ENCODE measurements at regions not wholly inside any gene's neighbourhood (a gene's known extent, or its start where the extent isn't known, plus 50 kb on each side); places are given as distances from the start of the nearest gene placed in this dataset.
A peak's percentile ranks its signal among the peaks of the same experiment; 100 is the strongest.

DNA sequence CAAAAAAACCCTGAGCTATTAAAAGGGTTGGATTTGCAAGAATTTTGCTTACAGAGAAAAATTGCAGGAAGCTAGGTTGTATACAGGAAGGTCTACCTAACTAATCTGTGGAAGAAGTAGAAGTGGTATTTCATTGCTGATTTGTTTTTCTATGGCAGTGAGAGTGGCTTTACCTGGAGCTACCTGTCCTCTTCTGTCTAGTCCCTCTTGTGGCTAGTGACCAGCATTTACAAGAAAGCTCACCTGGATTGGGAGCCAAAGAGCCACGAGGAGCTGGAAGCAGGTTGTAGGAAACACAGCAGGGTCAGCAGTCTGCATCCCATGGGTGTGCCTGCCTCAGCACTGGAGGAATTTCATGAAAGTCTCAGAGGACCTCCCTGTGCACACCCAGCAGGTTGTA is 120.3 kb upstream of the RALGAPA2 start:
- H3K27ac ChIP-seq: no peak overlapping the region
- TF ChIP-seq ZFX (IDR thresholded peaks at IDR 0.05; ENCODE audit: borderline replicate concordance): no peak
- TF ChIP-seq, protein P1, sequence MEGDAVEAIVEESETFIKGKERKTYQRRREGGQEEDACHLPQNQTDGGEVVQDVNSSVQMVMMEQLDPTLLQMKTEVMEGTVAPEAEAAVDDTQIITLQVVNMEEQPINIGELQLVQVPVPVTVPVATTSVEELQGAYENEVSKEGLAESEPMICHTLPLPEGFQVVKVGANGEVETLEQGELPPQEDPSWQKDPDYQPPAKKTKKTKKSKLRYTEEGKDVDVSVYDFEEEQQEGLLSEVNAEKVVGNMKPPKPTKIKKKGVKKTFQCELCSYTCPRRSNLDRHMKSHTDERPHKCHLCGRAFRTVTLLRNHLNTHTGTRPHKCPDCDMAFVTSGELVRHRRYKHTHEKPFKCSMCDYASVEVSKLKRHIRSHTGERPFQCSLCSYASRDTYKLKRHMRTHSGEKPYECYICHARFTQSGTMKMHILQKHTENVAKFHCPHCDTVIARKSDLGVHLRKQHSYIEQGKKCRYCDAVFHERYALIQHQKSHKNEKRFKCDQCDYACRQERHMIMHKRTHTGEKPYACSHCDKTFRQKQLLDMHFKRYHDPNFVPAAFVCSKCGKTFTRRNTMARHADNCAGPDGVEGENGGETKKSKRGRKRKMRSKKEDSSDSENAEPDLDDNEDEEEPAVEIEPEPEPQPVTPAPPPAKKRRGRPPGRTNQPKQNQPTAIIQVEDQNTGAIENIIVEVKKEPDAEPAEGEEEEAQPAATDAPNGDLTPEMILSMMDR (IDR thresholded peaks at IDR 0.05): no peak

DNA sequence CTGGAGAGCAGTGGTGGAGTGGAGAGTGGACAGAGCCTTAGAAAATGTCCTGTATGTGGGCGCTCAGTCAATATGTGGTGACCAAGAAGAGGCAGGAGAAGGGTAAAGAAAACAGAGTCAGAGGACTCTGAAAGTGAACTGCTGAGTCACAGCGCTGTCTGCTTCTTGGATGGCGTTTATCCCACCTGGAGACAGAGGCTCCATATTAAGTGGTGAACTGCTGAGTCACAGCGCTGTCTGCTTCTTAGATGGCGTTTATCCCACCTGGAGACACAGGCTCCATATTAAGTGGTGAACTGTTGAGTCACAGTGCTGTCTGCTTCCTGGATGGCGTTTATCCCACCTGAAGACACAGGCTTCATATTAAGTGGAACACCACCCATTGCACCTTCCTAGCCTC is 119.3 kb upstream of the RALGAPA2 start:
- TF ChIP-seq, protein P1 (IDR thresholded peaks at IDR 0.05): no peak
- no peak for TF ChIP-seq ZFX (IDR thresholded peaks at IDR 0.05; ENCODE audit: borderline replicate concordance)
- H3K27ac ChIP-seq: no peak overlapping the region

DNA sequence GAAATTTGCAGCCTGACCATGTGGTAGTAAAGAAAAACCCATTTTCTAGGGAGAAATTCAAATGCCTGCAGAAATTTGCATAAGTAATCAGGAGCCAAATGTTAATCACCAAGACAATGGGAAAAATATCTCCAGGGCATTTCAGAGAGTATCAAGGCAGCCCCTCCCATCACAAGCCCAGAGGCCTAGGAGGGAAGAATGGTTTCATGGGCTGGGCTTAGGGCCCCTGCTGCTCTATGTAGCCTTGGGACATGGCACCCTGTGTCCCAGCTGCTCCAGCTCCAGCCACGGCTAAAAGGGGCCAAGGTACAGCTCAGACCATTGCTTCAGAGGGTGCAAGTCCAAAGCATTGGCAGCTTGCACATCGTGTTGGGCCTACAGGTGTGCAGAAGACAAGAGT is 117.2 kb upstream of the RALGAPA2 start:
- no peak overlapping the region for H3K27ac ChIP-seq
- TF ChIP-seq ZFX (IDR thresholded peaks at IDR 0.05; ENCODE audit: borderline replicate concordance): no peak
- TF ChIP-seq, protein P1 (IDR thresholded peaks at IDR 0.05): no peak

DNA sequence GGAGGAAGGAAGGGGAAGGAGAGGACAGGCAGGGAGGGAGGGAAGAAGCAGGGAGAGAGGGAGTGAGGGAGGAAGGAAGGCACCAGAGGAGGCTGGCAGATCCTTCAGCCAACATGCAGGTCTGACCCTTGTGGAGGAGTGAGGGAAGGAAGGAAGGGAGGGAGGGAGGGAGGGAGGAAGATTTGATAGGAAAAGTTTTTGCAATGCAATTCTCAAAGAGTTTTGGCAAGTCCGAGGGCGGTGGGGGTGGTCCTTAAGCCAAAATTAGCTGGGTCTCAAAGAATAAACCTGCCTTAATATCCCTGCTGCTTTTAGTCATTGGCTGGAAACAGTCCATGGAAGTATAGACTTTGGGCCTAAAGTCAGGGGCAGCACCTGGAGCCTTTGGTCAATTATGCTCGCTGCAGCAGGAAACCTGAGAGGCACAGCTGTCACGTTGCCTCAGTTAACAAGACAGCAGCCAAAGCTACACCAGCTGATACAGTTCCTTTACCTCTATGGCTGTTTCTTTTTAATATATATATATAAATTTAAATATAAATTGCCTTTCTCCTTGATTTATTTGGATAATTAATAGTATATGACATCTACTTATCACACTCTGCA is 115.7 kb upstream of the RALGAPA2 start:
- no peak overlapping the region for H3K27ac ChIP-seq
- TF ChIP-seq, protein P1 (IDR thresholded peaks at IDR 0.05): no peak
- no peak for TF ChIP-seq ZFX (IDR thresholded peaks at IDR 0.05; ENCODE audit: borderline replicate concordance)

DNA sequence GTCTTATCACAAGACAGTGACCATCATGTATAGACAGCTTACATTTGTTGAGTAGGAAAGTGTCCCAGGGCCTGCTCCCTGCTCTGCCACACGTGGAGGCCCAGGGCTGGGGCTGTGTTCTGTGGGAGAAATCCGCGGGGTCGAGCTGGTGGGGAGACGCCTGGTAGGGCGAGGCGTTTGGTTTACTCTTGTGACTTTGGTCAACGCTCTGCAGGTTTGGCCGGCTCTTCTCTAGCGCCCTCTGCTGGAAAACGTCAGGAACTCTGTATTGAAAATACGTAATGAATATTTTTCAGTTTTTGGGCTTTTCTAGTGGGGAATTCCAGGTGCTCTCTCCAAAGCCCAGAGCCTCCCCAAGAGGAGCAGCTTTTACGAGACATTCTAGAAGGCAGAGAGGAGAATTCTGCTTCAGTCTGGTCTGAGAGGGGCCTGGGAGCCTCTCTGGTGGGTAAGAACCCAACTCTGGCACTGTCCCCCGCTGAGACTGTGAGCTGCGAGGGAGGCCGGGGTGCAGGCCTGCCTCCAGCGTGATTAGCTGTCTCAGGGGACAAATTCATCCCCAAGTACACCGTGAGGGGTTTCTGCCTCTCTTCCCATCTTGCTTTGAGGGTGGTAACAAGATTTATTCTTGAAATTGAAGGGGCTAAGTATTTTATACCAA is 112.6 kb upstream of the RALGAPA2 start:
- H3K27ac ChIP-seq: no peak overlapping the region
- no peak for TF ChIP-seq ZFX (IDR thresholded peaks at IDR 0.05; ENCODE audit: borderline replicate concordance)
- TF ChIP-seq, protein P1 (IDR thresholded peaks at IDR 0.05): peak; percentile 92

DNA sequence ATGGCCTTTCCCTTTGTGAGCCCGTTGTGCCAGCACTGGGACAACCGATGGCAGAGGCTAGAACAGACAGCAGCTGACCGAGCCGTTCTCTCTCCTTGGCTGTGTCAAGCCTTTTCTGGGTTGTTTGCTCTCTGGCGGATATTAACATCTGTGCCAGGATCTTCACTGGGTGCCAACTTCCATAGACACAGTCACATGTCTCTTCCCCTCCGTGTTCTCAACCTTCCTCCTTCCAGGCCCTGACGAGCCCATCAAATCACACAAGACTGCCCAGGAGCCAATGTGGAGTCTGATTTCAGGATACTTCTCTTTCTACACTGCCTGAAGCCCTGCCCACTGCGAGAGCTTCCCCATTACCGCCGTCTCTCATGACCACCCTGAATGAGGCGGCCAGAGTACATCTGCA is 111.0 kb upstream of the RALGAPA2 start:
- no peak overlapping the region for H3K27ac ChIP-seq
- TF ChIP-seq, protein P1 (IDR thresholded peaks at IDR 0.05): no peak
- no peak for TF ChIP-seq ZFX (IDR thresholded peaks at IDR 0.05; ENCODE audit: borderline replicate concordance)

DNA sequence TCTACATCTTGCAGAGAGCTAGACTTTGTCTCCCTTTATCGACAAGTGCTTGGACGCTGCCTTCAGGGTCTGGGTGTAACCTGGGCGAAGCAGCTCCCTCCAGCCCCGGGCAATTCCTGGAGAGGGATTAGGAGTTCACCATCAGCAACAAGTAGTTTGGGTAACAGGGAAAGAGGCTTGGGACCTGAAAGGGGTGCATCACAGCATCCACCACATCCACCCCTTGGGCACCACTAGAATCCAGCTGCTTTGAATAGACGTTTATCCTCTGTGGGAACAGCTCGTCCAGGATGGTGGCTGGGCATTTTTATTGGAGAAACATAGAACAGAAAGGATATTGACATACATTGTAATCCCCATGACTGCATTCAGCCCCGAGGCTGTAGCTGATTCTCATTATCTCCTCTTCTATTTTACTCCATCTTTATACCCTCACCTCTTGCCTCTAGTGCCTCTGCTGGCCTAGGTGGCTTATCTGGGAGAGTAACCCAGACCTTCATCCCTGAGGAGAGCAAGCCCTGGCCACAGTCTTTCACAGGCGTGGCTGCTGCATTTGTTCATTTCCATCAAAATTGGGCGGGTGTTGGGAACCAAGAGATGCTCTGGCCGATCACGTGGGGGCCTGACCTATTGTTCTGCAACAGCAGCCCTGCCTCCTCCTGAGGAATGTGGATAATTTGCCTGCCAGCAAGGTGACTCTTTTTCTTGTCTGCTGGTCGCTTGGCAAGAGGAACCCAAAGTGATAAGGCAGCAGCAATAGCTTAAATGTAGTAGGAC is 109.2 kb upstream of the RALGAPA2 start:
- no peak overlapping the region for H3K27ac ChIP-seq
- TF ChIP-seq, protein P1 (IDR thresholded peaks at IDR 0.05): no peak
- no peak for TF ChIP-seq ZFX (IDR thresholded peaks at IDR 0.05; ENCODE audit: borderline replicate concordance)

All from 22Rv1 (cell line).